Activated naive CD4-positive, alpha-beta T cell treated with anti-CD3 and anti-CD28 coated beads, Interleukin-2, amount 10 ng/mL, durations not matched to agents 7 days and 5 days (primary cell): ENCODE measurements at regions not wholly inside any gene's neighbourhood (a gene's known extent, or its start where the extent isn't known, plus 50 kb on each side); places are given as distances from the start of the nearest gene placed in this dataset.
"Not testable (repeated sequence)": the region's sequence is repeated elsewhere in the genome, so short reads cannot be mapped to it uniquely, and the experiment has no call there.

Experiments used
- CTCF ChIA-PET: fragments of 350-600 bp; sonication (Branson Sonifier 250); formaldehyde crosslinking; loops from one replicate; lab custom pipeline; 2021; ENCODE audit warnings: antibody characterized with exemption; lab: Charles Lee
- DNase-seq: peaks from one replicate; pipeline ENCODE4 v3.0.0-alpha.2; 2020
- H3K27ac Mint-ChIP-seq: one replicate; pipeline ENCODE4 v1.8.0; 2021; ENCODE audit warnings: mild to moderate bottlenecking, moderate library complexity, mixed read lengths
- H3K27me3 Mint-ChIP-seq: one replicate; pipeline ENCODE4 v1.8.0; 2021; ENCODE audit warnings: mild to moderate bottlenecking, mixed read lengths
- H3K36me3 Mint-ChIP-seq: one replicate; pipeline ENCODE4 v1.8.0; 2021; ENCODE audit warnings: mixed read lengths
- H3K4me1 Mint-ChIP-seq: one replicate; pipeline ENCODE4 v1.8.0; 2021; ENCODE audit warnings: mixed read lengths
- H3K4me3 Mint-ChIP-seq: one replicate; pipeline ENCODE4 v1.8.0; 2021; ENCODE audit warnings: mild to moderate bottlenecking, moderate library complexity, mixed read lengths
- H3K9me3 Mint-ChIP-seq: one replicate; pipeline ENCODE4 v1.8.0; 2021; ENCODE audit warnings: mixed read lengths

GRCh38 chr5:164487939-164488338 lies 982.5 kb downstream of the MAT2B start:
- Mint-ChIP-seq H3K36me3 (no peaks in the 10 kb centered on the region), H3K27me3 (no peaks in the 10 kb centered on the region), H3K9me3 (peaks cover 9% of the 10 kb centered on the region), H3K27ac (no peak overlapping the region), H3K4me3 (no peak overlapping the region), H3K4me1 (no peaks in the 10 kb centered on the region)
- no peak for DNase-seq
- CTCF ChIA-PET, result no interaction called here

GRCh38 chr5:164497311-164498064 lies 992.1 kb downstream of the MAT2B start:
- CTCF ChIA-PET, result no interaction called here
- no peak for DNase-seq
- H3K4me3 Mint-ChIP-seq, result no peak overlapping the region
- no peaks in the 10 kb centered on the region for H3K36me3 Mint-ChIP-seq
- no peaks in the 10 kb centered on the region for H3K4me1 Mint-ChIP-seq
- H3K27ac Mint-ChIP-seq, result no peak overlapping the region
- H3K9me3 Mint-ChIP-seq, result peaks cover 5% of the 10 kb centered on the region
- no peaks in the 10 kb centered on the region for H3K27me3 Mint-ChIP-seq

GRCh38 chr5:164498438-164498837 lies 993.0 kb downstream of the MAT2B start:
- CTCF ChIA-PET, result no interaction called here
- DNase-seq, result no peak
- no peaks in the 10 kb centered on the region for H3K36me3 Mint-ChIP-seq

GRCh38 chr5:164500856-164501255 lies 995.4 kb downstream of the MAT2B start:
- Mint-ChIP-seq H3K27me3 (no peaks in the 10 kb centered on the region), H3K4me1 (no peaks in the 10 kb centered on the region), H3K27ac (no peak overlapping the region), H3K4me3 (no peak overlapping the region), H3K9me3 (no peaks in the 10 kb centered on the region), H3K36me3 (no peaks in the 10 kb centered on the region)
- CTCF ChIA-PET, result no interaction called here
- no peak for DNase-seq

More at GRCh38 chr5:164498438-164498837, 993.0 kb downstream of the MAT2B start:
- H3K4me3 Mint-ChIP-seq, result no peak overlapping the region
- H3K27ac Mint-ChIP-seq, result no peak overlapping the region
- H3K4me1 Mint-ChIP-seq, result no peaks in the 10 kb centered on the region
- peaks cover 5% of the 10 kb centered on the region for H3K9me3 Mint-ChIP-seq
- no peaks in the 10 kb centered on the region for H3K27me3 Mint-ChIP-seq

- CTCF ChIA-PET, result no interaction called here
Measured at GRCh38 chr5:164501344-164501743, 995.9 kb downstream of the MAT2B start.

DNA sequence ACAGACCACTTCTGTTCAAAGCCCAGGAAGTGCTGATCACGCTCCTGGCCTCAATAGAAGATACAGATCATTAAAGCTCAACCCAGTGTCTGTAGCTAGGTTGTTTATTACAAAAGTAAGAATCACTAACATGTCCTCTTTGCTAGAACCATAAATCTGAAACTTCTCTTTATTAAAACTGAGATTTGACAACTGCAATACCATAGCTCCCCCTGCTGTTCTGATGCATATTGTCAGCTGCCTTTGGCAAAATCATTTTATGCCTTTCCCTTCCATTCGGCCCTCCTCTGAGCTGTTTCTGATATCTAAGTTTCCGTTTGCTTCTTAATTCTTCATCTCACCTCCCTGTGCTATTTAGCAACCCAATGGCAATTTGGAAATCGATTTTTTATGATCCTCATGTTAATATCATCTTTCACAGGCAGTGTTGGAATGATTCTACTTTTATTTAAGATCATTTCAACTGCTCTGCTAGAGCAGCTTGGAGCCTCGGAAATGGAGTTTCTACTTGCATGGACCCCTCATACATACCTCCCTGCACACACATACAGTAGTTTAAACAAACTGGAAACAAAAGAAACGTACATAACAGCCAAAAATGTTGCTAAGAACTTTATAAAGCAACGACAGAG lies 998.8 kb downstream of the MAT2B start:
- no peaks in the 10 kb centered on the region for H3K4me1 Mint-ChIP-seq
- H3K36me3 Mint-ChIP-seq, result no peaks in the 10 kb centered on the region
- H3K9me3 Mint-ChIP-seq, result no peaks in the 10 kb centered on the region
- CTCF ChIA-PET, result interaction anchor here (0.8 to 1.6 kb wide), 5 partner anchors 9 to 1030 kb away, joined by 3 to 8 read pairs (median 4); no protein-coding TSS in a partner anchor
- no peak overlapping the region for H3K27ac Mint-ChIP-seq
- no peak overlapping the region for H3K4me3 Mint-ChIP-seq
- peak; percentile 34 for DNase-seq
- no peaks in the 10 kb centered on the region for H3K27me3 Mint-ChIP-seq

More at GRCh38 chr5:164501344-164501743, 995.9 kb downstream of the MAT2B start:
- H3K27ac Mint-ChIP-seq, result no peak overlapping the region
- H3K36me3 Mint-ChIP-seq, result no peaks in the 10 kb centered on the region
- no peaks in the 10 kb centered on the region for H3K4me1 Mint-ChIP-seq
- no peak overlapping the region for H3K4me3 Mint-ChIP-seq
- DNase-seq, result no peak
- H3K27me3 Mint-ChIP-seq, result no peaks in the 10 kb centered on the region
- H3K9me3 Mint-ChIP-seq, result no peaks in the 10 kb centered on the region

DNA sequence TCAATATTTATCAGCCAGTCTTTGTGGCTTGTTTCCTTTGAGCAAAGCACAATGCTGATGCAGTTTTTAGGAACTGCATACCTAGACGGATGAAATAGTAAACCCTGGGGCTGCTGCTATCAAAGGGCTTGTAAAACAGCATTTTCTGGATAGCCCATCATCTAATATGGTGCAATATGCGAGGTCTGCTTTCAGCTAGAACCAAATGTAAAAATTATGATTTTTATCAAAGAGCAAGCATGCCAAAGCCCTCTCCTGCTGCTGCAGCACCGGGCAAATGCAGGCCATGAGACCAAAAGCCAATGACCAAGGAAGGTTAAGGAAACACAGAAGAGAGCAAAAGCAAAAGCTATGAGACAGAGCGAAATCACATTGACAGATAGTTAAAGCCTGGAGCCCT lies 1000.4 kb downstream of the MAT2B start:
- CTCF ChIA-PET, result no interaction called here
- H3K27ac Mint-ChIP-seq, result no peak overlapping the region

GRCh38 chr5:164518067-164518740 lies 1012.8 kb downstream of the MAT2B start:
- no peaks in the 10 kb centered on the region for H3K36me3 Mint-ChIP-seq
- CTCF ChIA-PET, result no interaction called here

More for the DNA sequence above, 1000.4 kb downstream of the MAT2B start:
- DNase-seq, result no peak
- Mint-ChIP-seq H3K9me3 (no peaks in the 10 kb centered on the region), H3K4me3 (no peak overlapping the region), H3K27me3 (no peaks in the 10 kb centered on the region), H3K4me1 (no peaks in the 10 kb centered on the region), H3K36me3 (no peaks in the 10 kb centered on the region)

DNA sequence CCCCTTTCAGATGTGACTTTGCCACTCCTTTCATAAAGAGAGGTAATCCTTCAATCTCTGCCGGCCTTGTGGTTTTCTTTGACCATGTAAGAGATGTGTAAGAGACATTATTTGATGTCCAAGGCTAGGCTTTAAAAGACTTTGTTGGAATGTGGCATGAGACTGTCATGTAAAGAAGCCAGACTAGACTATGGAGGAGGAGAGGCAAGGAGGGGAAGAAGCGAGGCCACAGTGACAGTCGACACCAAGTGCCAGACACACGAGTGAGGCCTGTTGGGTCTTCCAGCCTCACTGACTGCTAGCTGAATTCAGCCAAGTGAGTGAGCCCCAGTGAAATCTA lies 1013.3 kb downstream of the MAT2B start:
- Mint-ChIP-seq H3K27me3 (no peaks in the 10 kb centered on the region), H3K4me1 (no peaks in the 10 kb centered on the region), H3K4me3 (no peak overlapping the region), H3K36me3 (no peaks in the 10 kb centered on the region), H3K27ac (no peak overlapping the region), H3K9me3 (peaks cover 7% of the 10 kb centered on the region)
- CTCF ChIA-PET, result no interaction called here
- DNase-seq, result no peak

More at GRCh38 chr5:164518067-164518740, 1012.8 kb downstream of the MAT2B start:
- H3K4me1 Mint-ChIP-seq, result no peaks in the 10 kb centered on the region
- H3K27me3 Mint-ChIP-seq, result no peaks in the 10 kb centered on the region
- H3K27ac Mint-ChIP-seq, result no peak overlapping the region
- no peak overlapping the region for H3K4me3 Mint-ChIP-seq
- DNase-seq, result no peak
- H3K9me3 Mint-ChIP-seq, result peaks cover 8% of the 10 kb centered on the region

GRCh38 chr5:164532235-164532900 lies 1026.9 kb downstream of the MAT2B start:
- Mint-ChIP-seq H3K27ac (no peak overlapping the region), H3K4me3 (no peak overlapping the region), H3K9me3 (peaks cover 2% of the 10 kb centered on the region), H3K27me3 (no peaks in the 10 kb centered on the region), H3K4me1 (no peaks in the 10 kb centered on the region), H3K36me3 (no peaks in the 10 kb centered on the region)
- DNase-seq, result no peak
- CTCF ChIA-PET, result no interaction called here

GRCh38 chr5:164533426-164533825 lies 1028.0 kb downstream of the MAT2B start:
- H3K27ac Mint-ChIP-seq, H3K4me1 Mint-ChIP-seq, CTCF ChIA-PET, H3K27me3 Mint-ChIP-seq, DNase-seq, H3K9me3 Mint-ChIP-seq, H3K4me3 Mint-ChIP-seq, H3K36me3 Mint-ChIP-seq: not testable (repeated sequence)

GRCh38 chr5:164540174-164540573 lies 1034.8 kb downstream of the MAT2B start:
- no peaks in the 10 kb centered on the region for H3K4me1 Mint-ChIP-seq

DNA sequence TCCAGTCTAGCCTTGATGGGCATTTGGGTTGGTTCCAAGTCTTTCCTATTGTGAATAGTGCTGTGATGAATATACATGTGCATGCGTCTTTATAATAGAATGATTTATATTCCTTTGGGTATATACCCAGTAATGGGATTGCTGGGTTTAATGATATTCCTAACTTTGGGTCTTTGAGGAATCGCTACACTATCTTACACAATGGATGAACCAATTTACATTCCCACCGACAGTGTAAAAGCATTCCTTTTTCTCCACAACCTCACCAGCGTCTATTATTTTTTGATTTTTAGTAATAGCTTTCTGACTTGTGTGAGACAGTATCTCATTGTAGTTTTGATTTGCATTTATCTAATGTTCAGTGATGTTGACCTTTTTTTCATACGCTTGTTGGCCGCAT lies 1040.1 kb downstream of the MAT2B start:
- Mint-ChIP-seq H3K9me3 (peaks cover 6% of the 10 kb centered on the region), H3K27me3 (no peaks in the 10 kb centered on the region), H3K4me1 (no peaks in the 10 kb centered on the region), H3K27ac (no peak overlapping the region), H3K4me3 (no peak overlapping the region), H3K36me3 (no peaks in the 10 kb centered on the region)
- CTCF ChIA-PET, result no interaction called here
- no peak for DNase-seq

More at GRCh38 chr5:164540174-164540573, 1034.8 kb downstream of the MAT2B start:
- Mint-ChIP-seq H3K27ac (no peak overlapping the region), H3K9me3 (peaks cover 5% of the 10 kb centered on the region), H3K36me3 (no peaks in the 10 kb centered on the region), H3K4me3 (no peak overlapping the region), H3K27me3 (no peaks in the 10 kb centered on the region)
- CTCF ChIA-PET, result no interaction called here
- no peak for DNase-seq

GRCh38 chr5:164553851-164554250 lies 1048.4 kb downstream of the MAT2B start:
- Mint-ChIP-seq H3K27ac (no peak overlapping the region), H3K4me1 (no peaks in the 10 kb centered on the region), H3K9me3 (peaks cover 10% of the 10 kb centered on the region), H3K27me3 (no peaks in the 10 kb centered on the region), H3K36me3 (no peaks in the 10 kb centered on the region), H3K4me3 (no peak overlapping the region)
- CTCF ChIA-PET, result no interaction called here
- DNase-seq, result no peak
